SK-N-MC (cell line): ENCODE measurements at regions not wholly inside any gene's neighbourhood (a gene's known extent, or its start where the extent isn't known, plus 50 kb on each side); places are given as distances from the start of the nearest gene placed in this dataset.
"Not testable (repeated sequence)": the region's sequence is repeated elsewhere in the genome, so short reads cannot be mapped to it uniquely, and the experiment has no call there.

ENCODE experiments used
- EZH2 ChIP-seq: fragments of 200-600 bp; sonication (generic); IDR thresholded peaks from one replicate; pipeline ENCODE4 v1.6.1; 2017; ENCODE audit warnings: antibody characterized with exemption
- FOXP2 ChIP-seq: optimal IDR thresholded peaks from 2 replicates; pipeline ENCODE3; 2011; ENCODE audit warnings: mild to moderate bottlenecking, moderate library complexity; ENCODE audit not compliant: insufficient read depth; ENCODE audit errors: extremely low read length, control extremely low read depth
- POLR2AphosphoS5 ChIP-seq: IDR thresholded peaks from 2 replicates; pipeline ENCODE4 v1.6.1; 2012; ENCODE audit warnings: mild to moderate bottlenecking, low read depth, low read length, borderline replicate concordance

DNA sequence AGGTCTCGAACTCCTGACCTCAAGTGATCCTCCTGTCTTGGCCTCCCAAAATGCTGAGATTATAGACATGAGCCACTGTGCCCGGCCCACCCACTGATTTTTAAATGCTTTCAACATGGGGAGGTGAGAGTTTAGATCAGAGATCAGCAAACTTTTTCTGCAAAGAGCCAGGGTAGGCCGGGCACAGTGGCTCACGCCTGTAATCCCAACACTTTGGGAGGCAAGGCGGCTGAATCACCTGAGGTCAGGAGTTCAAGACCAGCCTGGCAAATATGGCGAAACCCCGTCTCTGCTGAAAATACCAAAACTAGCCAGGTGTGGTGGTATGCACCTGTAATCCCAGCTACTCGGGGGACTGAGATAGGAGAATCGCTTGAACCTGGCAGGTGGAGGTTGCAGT, 88.3 kb upstream of the LHX1 start:
- not testable (repeated sequence) for TF ChIP-seq EZH2, POLR2AphosphoS5, FOXP2
